ENCODE measurements at regions not wholly inside any gene's neighbourhood (a gene's known extent, or its start where the extent isn't known, plus 50 kb on each side); places are given as distances from the start of the nearest gene placed in this dataset.

GRCh38 chr3:95168526-95168925 lies 1105.7 kb downstream of the NSUN3 start:
- TF ChIP-seq CTCF (IDR thresholded peaks at IDR 0.05) (no peak), POLR2AphosphoS5 (IDR thresholded peaks at IDR 0.05) (no peak), POLR2A (IDR thresholded peaks at IDR 0.05; ENCODE audit: low read depth) (no peak)
